ENCODE measurements at regions not wholly inside any gene's neighbourhood (a gene's known extent, or its start where the extent isn't known, plus 50 kb on each side); places are given as distances from the start of the nearest gene placed in this dataset.

DNA sequence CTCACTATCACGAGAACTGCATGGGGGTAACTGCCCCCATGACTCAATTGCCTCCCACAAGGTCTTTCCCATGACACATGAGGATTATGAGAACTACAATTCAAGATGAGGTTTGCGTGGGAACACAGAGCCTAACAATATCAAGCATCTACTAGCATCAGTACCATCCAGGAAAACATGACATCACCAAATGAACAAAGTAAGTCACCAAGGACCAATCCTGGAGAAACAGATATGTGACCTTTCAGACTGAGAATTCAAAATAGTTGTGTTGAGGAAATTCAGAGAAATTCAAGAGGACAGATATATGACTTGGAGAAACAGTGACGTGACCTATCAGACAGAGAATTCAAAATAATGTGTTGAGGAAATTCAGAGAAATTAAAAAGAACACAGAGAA is 65.8 kb upstream of the TMTC2 start:
- H3K18ac ChIP-seq (ENCODE audit: low read depth, low read length): no peak overlapping the region
- no peak overlapping the region for H3K23ac ChIP-seq (ENCODE audit: low read depth, low read length)
- in situ Hi-C loops (cut with MboI; ENCODE audit: low sequenced_read_pairs): no loop called here
- intact Hi-C loops (cut with micrococcal nuclease): no loop called here
- no peak overlapping the region for H2BK15ac ChIP-seq (ENCODE audit: low read depth, low read length)
- H2AFZ ChIP-seq (replicated peaks; ENCODE audit: low read length, poor library complexity): no peak overlapping the region
- no peak overlapping the region for H2BK20ac ChIP-seq (ENCODE audit: low read depth, low read length)
- H4K5ac ChIP-seq (ENCODE audit: low read depth, low read length): no peak overlapping the region
- dilution Hi-C loops (cut with HindIII; ENCODE audit: low sequenced_read_pairs, unreplicated experiment): no loop called here
- no peak overlapping the region for H3K4ac ChIP-seq (ENCODE audit: low read depth, low read length)
- POLR2A ChIA-PET (ENCODE audit: unreplicated experiment): no interaction called here
- no peaks in the 10 kb centered on the region for H4K20me1 ChIP-seq (ENCODE audit: insufficient read depth, low read length)
- no peak overlapping the region for H3K9ac ChIP-seq (ENCODE audit: low read depth, low read length)
- H3K27ac ChIP-seq (ENCODE audit: insufficient read depth, low read length): no peak overlapping the region
- BruUV-seq (replicated peaks): no TSS peak
- DNase-seq (no peak), ATAC-seq (ENCODE audit: low read depth) (no peak)
- no peak overlapping the region for H2BK120ac ChIP-seq (ENCODE audit: low read depth, low read length)
- H3K9me1 ChIP-seq (ENCODE audit: insufficient read depth, low read length): no peaks in the 10 kb centered on the region
- H3K4me1 ChIP-seq (ENCODE audit: control insufficient read depth, insufficient read depth, low read length): no peaks in the 10 kb centered on the region
- no CpG with 5 or more reads among the region's 3 CpGs for WGBS, 2 experiments (ENCODE audit: extremely low coverage in 2 of 2, insufficient read length in 1 of 2)
- H4K91ac ChIP-seq (ENCODE audit: insufficient read depth, low read depth, low read length): no peak overlapping the region
- no peak overlapping the region for H2AK9ac ChIP-seq (replicated peaks; ENCODE audit: low read depth, low read length, poor library complexity)
- H3K9me3 ChIP-seq (ENCODE audit: control insufficient read depth, insufficient read depth, low read length): no peaks in the 10 kb centered on the region; the same call in 1 of the 2 replicates
- H3K79me1 ChIP-seq (ENCODE audit: low read depth in 1 of 2, low read length in 2 of 2): no peaks in the 10 kb centered on the region
- no peak overlapping the region for H4K8ac ChIP-seq (ENCODE audit: low read depth in 2 of 2, low read length in 2 of 2)
- no peak overlapping the region for H2AK5ac ChIP-seq (ENCODE audit: low read depth, low read length)
- no peaks in the 10 kb centered on the region for H3K27me3 ChIP-seq (ENCODE audit: control insufficient read depth, insufficient read depth, low read length)
- no peak overlapping the region for H3K4me2 ChIP-seq (ENCODE audit: low read depth, low read length)
- H3K14ac ChIP-seq (replicated peaks; ENCODE audit: low read depth, low read length): no peak overlapping the region
- TF ChIP-seq MAZ (IDR thresholded peaks at IDR 0.05; ENCODE audit: borderline replicate concordance, low read depth, low read length) (no peak), RAD21 (IDR thresholded peaks at IDR 0.05; ENCODE audit: low read length) (no peak), POLR2A (IDR thresholded peaks at IDR 0.05; ENCODE audit: low read depth, low read length) (no peak), CHD1 (IDR thresholded peaks at IDR 0.05; ENCODE audit: low read depth, low read length) (no peak), CEBPB (IDR thresholded peaks at IDR 0.05; ENCODE audit: low read depth, low read length) (no peak), FOS (IDR thresholded peaks at IDR 0.05; ENCODE audit: low read depth, low read length) (no peak), MAFK (IDR thresholded peaks at IDR 0.05; ENCODE audit: low read depth, low read length) (no peak), RCOR1 (IDR thresholded peaks at IDR 0.05; ENCODE audit: insufficient replicate concordance, low read length) (no peak)
- TF ChIP-seq, protein P1, sequence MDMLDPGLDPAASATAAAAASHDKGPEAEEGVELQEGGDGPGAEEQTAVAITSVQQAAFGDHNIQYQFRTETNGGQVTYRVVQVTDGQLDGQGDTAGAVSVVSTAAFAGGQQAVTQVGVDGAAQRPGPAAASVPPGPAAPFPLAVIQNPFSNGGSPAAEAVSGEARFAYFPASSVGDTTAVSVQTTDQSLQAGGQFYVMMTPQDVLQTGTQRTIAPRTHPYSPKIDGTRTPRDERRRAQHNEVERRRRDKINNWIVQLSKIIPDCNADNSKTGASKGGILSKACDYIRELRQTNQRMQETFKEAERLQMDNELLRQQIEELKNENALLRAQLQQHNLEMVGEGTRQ (IDR thresholded peaks at IDR 0.05; ENCODE audit: low read depth, low read length): no peak
- no peak overlapping the region for H3K4me3 ChIP-seq (ENCODE audit: insufficient read depth, low read depth, low read length)
- H3K56ac ChIP-seq (ENCODE audit: extremely low read depth, insufficient read depth, low read length): no peak overlapping the region
- no peaks in the 10 kb centered on the region for H3K36me3 ChIP-seq (ENCODE audit: control insufficient read depth, insufficient read depth, low read length)
- no peak overlapping the region for H2BK5ac ChIP-seq (ENCODE audit: low read depth, low read length, poor library complexity, severe bottlenecking)
- CTCF ChIA-PET: no interaction called here
